IPS DF 4.7 (cell line): ENCODE measurements at regions not wholly inside any gene's neighbourhood (a gene's known extent, or its start where the extent isn't known, plus 50 kb on each side); places are given as distances from the start of the nearest gene placed in this dataset.
A peak's percentile ranks its signal among the peaks of the same experiment; 100 is the strongest.

ENCODE experiments used
- DNase-seq: peaks from one replicate; pipeline ENCODE4 v3.0.0-alpha.2; 2013; ENCODE audit warnings: low spot score; ENCODE audit errors: extremely low read depth

DNA sequence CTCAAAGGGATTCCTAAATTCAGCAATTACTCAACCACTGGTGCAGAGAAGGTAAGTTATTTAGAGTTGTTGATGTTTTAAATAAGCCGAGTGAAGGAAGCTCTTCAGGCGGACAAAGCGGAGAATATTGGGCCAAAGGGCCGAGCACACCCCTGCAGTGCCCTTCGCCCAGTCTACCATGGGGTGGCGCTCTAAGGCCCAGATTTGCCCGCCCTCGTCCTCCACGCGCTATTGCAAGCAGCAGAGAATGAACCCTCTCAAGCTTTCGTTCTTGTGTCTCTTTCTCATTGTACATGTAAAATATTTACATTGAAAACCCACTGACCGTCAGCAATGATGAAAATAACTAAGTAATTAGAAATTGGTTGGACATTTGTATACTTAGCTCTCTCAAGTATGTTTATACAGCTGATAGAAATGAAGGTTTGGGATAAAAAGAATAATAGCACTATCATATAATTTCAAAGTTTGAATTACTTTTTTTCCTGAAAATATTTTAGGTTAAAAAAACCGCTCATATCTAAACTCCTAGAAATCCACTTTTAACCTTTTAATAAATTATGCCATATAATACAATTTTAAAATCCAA lies 195.0 kb upstream of the CEP162 start:
- DNase-seq, result peak; percentile 25

DNA sequence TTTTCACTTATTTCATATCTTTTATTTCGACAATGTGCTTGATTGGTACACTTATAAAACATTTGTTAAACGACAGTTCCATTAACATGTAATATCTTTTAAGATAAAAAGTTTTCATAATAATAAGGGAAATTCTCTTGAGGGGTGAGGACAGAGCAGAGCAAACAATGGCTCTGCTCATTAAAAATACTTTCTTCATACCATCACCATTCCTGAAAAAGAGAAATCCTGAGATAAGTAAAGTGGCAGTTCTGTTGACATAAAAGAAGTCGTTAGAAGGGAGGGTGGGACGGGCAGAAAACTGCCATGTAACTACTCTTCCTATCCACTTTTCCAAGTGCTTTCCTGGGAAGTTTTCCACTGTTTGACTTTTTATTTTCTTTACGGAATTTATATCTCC lies 193.6 kb upstream of the CEP162 start:
- no peak for DNase-seq

DNA sequence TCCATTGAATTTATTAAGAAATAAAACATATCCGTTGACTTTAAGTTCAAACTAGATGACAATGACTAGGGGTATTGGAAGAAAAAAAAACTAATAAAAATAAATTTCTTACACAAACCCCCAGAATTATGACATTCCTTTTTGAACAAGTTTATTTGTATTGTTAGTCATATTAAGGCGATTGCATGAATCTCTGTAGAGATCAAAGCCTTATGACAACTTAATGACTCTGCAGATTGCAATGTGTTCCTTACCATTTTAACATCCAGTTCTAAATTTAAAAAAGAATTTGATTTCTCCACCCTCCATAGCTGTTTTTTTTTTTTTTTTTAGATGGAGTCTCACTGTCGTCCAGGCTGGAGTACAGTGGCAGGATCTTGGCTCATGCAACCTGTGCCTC lies 189.8 kb upstream of the CEP162 start:
- no peak for DNase-seq

DNA sequence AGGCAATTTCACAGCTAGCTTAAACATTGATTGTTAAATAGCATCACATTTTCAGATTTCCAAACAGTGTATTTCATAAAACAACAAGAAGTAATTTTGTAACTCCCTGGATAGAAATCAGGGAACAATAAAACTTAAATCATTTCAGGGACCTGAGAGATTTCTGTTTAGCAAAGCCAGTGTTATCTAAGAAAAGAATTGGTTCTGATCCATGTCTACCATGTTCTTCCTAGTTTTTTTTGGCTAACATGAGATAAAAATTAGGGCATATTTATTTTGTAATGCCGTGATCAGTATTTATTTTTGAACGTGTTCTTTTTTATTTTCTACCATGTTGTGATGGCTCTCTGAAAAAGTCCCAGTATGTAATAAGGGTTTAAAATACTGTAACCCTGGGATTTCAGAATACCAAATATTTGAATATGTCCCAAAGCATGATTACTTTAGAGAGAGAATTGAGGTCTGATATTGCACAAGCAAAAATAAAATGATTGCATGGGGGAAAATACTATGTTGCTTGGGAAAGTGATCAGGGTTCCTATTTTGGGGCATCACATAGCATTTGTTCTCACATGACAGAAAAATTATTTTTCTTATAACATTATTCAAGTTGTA lies 188.7 kb upstream of the CEP162 start:
- no peak for DNase-seq

DNA sequence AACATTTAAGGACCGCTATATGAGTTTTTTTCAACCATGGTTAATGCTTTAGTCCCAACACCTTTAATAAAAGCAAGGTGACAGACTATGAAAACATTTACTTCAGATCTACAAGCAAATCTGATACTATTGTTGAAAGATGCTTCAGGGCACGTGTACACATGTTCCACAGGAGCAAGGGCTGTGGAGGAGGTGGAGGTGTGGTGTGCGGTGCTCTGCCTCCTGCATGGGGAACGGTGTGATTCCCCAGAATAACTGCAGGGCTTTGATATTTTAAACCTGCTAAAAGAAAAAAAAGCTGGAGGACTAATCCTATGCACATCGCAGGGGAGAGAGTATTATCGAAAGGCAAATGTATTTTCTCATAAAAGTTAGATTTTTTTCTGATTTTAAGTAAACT lies 188.1 kb upstream of the CEP162 start:
- no peak for DNase-seq

DNA sequence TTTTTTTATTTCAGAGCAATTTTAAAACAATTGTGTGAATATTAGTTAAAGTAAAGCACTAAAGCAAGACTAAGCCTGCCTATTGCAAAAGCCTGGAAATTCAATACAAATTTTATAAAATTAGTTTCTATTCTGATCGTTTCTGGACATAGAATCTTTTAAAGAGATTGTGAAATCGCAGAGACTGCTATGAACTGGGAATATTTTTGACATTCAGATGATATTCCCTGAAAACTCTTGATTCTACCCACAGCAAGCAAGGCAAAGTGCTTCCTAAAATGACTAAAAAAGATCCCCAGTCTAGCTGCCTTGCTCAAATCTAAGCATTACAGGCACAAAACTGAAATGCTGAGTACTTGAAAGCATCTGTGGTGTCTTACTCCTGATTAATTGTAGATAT lies 187.6 kb upstream of the CEP162 start:
- no peak for DNase-seq

DNA sequence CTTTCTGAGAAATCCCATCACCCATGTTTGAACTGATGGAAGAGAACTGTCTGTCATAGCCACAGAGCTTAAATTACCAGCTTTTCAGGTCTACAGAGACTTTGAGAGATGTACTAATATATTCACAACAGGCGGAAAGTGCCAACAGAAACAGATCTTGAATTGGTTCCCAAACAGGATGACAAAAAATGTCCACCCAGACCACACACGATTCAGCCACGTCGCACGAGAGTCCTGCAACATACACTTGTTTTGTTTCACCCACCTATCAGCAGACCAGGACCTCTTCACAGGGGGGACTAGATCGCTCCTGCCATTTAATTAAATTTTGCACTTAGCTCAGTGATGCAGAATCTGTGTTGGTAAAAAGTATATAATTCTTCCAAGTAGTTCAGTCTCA lies 187.1 kb upstream of the CEP162 start:
- no peak for DNase-seq

DNA sequence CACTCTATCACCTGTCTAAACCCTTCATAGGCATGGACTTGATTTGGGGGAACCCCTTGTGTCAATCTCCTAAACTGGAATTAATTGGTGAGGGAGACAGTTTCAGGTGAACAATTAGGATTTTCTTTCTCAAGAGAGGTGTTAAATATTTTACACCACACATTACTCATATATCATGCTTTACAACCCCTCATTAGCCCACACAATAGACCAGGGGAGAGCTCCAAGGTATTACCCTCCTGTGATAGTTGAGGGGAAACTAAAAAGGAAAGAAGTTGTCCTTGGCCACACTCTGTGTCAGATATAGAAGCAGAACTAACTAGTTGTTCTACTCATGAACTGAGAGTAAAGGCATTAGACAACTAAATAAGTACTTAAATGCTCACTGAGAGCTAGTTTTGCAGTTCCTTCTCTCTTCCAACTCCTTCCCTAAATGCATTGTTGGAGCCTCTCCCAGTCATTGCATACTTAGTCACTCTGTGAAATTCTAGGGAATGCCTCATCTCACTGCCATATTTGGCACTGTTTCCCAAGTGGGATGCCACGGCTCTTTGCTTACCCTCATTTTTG lies 183.7 kb upstream of the CEP162 start:
- DNase-seq, result no peak

DNA sequence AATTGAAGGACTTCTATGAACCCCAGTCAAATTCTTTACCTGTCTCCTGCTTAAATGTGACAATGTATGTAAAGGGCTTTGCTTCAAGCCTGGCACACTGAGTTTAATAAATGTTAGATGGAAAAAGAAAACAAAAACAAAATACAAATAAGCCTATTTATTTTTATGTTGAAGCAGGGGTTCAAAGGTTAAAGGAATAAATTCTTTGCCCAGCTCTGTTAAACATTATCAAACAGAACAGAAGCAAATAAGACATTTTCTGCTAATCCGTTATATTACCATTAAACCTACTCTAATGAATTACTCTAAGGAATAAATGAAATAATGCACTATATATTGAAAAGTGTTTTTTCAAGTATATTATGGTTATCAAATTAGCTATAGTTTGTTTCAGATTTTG lies 182.5 kb upstream of the CEP162 start:
- DNase-seq, result no peak

DNA sequence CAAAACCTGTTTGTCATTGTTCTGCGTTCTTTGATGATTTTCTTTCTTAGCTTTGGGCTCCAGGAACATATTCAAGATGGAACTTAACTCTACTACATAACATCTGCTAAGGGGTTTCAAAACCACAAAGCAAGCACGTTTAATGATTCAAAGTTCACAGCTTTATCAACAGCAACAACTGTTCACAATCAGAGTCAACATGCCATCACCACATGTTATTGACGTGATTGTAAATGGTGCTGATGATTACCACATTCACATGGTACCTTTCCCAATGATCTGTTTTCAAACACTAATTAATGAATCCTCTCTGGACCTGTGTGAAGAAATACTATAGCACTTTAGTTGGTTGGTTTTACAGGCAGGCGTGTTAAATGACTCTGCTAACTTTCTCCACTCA lies 180.6 kb upstream of the CEP162 start:
- DNase-seq, result no peak

DNA sequence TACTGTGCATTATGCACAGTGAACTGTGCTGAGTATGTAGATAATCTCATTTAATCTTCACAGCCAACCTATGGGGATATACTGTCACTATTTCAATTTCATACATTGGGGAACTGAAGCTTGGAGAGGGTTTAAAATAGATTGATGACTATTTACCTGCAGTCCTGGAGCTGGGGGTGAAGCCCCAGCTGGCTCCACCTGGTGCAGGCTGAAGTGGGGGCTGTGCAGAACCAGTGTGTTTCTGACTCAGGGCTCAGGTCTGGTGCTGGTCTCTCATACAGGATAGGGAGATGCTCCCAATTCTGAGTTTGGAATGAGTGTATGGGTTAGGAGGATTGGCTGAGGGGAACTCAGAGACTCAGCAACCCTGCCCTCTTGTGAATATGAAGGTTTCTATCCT lies 176.1 kb upstream of the CEP162 start:
- DNase-seq, result no peak

DNA sequence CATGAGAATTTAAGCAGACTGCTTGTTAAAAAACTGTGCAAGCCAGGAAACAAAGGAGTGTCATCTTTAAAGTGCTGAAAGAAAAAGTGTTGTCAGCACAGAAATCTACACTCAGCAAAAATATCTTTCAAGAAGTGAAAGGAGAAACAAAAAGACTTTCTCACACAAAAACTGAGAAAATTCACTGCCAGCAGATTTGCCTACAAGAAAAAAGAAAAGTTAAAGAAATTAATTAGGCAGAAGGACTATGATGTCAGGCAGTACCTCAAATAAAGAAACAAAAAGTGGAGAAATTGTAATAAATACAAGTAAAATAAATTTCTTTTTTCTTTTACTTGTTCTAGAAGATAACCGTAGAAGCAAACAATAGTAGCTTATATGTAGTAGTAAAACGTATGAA lies 171.6 kb upstream of the CEP162 start:
- DNase-seq, result no peak

DNA sequence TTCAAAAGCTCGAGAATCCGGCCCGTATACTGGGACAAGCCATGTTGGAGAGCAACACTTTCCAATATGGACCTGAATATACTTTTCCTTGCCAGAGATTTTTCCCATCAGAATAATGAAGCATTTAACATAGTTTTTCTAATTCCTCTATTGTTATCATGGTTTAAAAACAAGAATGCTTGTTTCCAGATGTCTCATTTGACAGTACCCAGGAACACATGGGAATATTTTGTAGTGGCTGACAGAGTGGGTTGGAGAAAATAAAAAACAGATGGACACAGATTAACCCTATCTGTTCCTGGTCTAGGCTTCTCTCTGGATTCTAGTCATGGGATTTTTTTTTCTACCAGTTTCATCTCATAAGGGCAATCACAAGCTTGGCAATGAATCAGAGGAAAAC lies 164.8 kb upstream of the CEP162 start:
- no peak for DNase-seq

DNA sequence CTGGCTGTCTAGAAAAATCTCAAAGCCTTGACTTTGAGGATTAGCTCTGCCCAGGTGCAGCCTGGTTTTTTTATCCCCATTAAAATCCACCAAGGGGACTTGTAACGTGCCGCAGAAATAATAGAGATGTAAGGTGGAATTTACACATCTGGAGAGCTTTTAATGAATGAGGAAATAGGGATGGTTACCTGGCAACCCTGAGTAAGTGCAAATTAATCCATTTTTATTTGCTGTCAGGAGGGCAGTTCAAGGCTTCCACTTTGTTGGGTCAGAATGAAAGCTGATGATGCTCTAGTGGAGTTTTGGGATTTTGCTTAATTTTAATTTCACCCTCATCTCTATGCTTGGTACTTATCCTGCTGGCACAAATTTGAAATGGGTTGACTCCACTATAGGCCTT lies 163.4 kb upstream of the CEP162 start:
- DNase-seq, result no peak

DNA sequence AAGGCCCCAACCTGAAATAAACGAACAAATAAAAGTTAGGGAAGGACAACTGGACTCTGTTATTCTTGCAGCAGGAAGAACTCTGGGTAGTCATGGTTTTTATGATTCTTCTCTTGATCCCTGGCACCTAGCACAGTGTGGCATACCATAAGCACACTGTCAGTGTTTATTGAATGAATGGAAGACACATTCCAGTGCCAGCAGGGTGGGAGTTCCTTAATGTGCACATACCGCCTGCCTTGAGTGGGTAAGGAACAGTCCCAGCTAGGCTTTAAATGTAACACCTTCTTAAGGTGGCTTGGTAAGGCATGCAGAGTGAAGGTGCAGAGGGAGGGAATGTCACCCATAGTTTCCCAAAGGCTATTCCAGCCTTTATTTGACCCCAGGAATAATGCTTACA lies 162.9 kb upstream of the CEP162 start:
- no peak for DNase-seq

DNA sequence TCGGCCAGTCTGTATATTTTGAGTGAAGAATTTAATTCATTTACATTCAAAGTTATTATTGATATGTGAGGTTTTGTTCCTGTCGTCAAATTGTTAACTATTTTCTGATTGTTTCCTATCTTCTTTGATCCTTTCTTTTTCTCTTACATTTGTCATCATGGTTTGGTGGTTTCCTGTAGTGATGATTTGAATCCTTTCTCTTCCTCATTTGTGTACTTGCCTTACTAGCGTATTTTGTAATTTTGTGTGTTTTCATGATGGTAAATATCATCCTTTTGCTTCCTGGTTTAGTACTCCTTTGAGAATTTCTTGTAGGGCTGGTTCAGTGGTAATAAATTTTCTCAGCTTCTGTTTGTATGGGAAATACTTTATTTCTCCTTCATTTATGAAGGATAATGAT lies 151.7 kb upstream of the CEP162 start:
- DNase-seq, result no peak

DNA sequence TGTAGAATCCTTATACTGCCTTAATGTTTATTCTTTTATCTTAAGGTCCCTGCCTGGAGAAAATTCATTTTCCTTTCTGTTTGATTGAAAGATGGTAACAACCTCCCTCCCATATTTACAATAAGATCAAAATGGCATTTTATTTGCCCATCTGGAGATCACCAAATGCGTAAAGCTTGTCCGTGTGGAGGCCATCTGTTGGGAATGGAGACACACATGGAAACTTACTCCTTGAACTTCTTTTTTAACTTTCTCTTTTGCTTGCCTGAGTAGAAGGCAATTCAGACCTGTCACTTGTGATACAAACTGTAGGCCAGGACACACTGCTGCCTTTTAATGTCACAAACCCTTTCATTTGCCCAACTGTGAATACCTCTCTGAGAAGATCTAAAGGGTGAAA lies 144.8 kb upstream of the CEP162 start:
- no peak for DNase-seq

DNA sequence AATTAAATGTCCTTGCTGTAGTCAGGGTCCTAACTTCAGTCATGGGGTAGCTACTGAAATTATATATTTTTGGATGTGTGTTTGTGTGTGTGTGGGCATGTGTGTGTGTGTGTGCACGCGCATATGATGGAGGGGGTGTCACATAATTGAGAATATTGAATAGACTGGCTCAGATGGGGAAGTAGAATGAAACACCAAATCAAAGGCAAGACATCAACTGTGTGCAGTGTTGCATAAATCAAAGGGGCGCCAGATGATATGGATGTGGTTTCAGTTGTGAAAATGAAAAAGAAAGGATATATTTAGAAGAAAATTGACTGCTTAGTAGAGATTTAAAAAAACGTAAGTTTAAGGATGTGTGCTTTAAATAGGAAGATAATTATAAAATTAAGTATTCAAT lies 144.2 kb upstream of the CEP162 start:
- DNase-seq, result no peak

DNA sequence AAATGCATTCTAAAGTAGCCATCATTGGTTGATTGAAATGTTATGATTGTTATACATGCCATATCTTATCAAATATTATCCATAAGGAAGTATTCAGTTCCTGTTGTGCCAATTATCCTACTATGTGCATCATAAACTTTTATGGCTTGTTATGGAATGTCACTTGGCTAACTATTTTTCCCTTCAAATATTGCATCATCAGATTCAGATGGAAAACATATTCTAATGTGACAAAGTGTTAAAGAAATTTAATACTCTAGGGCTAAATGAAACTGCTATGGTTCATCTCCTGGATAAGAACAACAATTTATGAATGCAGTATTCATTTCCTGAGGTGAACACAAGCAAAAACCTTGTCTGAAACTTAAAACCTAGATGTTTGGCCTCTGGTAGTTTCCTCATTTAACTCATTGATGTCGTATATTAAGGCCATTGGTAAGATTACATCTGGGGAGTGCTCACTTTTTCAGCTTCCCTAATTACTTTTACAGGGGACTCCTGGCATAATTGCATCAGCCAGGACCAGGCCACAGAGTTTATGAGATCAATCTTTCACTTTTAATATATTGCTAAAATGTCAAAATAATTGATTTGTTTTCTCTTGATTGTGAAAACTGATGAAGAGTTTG lies 134.9 kb upstream of the CEP162 start:
- no peak for DNase-seq

DNA sequence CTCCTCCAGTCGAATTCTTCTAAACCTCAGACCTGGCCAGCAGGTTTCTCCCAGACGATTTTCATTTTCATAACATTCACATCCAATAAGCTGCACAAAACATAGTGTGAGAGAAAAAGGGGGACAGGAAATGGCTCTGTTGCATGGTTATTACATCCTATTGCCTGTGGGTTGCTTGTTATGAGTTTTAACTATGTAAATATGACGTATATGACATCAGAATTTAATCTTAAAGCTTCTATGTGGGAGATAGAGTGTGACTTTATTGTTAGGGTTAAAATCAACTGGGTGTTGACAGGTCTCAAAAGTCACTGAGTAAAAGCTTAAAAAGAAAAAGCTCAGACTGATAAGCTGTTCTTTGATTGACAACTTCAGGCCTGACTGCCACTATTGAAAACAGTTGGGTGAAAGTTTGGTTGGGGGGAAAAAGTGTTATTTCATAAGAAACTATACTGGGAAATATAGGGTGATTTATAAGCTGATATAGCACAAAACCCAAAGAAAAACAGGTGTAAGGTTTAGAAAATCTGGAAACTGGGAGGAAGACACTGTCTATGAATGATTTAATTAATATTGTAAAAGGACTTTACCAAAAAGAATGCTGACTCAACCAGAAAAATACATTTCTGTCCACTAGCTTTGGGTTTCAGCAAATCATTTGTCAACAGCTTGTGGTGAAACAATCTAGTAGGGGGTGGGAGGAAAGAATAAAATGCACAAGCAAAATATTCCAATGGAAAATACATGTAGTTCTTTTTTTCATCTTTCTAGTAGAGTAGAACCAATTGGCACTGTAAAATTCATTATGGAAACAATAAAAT lies 134.1 kb upstream of the CEP162 start:
- no peak for DNase-seq

DNA sequence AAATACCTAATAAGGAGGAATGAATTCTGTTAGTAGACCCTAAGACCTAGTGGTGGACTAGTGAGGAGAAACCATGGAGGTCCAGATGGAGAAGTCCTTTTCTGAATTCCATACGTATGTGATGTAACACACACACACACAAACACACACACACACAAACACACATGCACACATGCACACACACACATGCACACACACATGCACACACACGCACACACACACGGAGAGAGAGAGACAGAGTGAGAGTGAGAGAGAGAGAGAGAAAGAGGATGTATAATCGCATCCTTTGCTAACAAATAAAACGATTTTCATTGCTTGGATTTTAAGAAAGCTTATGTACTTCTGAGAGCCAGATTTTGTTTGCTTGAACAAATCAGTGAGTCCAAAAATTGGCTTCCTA lies 132.6 kb upstream of the CEP162 start:
- DNase-seq, result no peak

DNA sequence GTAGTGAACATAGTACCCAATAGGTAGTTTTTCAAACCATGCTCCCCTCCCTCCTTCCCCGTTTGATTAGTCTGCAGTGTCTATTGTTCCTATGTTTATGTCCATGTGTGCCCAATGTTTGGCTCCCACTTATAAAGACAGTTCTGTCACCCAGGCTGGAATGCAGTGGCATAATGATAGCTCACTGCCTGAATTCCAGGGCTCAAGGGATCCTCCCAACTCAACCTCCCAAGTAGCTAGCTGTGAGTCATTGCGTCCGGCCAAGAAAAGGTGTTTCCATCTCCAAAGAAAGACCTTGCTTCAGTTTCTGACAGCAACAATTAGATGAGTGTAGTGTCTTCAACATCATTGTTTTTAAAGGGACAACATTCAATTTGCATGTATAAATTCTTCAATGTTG lies 131.1 kb upstream of the CEP162 start:
- no peak for DNase-seq
